Esophagus muscularis mucosa (tissue), 3 donors: ENCODE measurements at regions not wholly inside any gene's neighbourhood (a gene's known extent, or its start where the extent isn't known, plus 50 kb on each side); places are given as distances from the start of the nearest gene placed in this dataset.

ENCODE experiments used
- POLR2A ChIP-seq: fragments of 450-650 bp; IDR thresholded peaks from one replicate; pipeline ENCODE4 v1.6.1; 2017; ENCODE audit warnings: antibody characterized with exemption, moderate library complexity, mild to moderate bottlenecking, low read depth
- POLR2AphosphoS5 ChIP-seq, 2 donors: sonication (generic); formaldehyde crosslinking; IDR thresholded peaks; one replicate each; pipeline ENCODE4 v1.6.1; 2017; ENCODE audit warnings: antibody characterized with exemption in 2 of 2
- TF ChIP-seq, protein P1 (sequence below), 3 experiments: fragments of 200-600 bp in 2 of 3; fragments of 450-650 bp in 1 of 3; sonication (generic) in 2 of 3; IDR thresholded peaks; one replicate each; pipeline ENCODE4 v1.5.1; 2017 to 2019; ENCODE audit warnings: antibody characterized with exemption in 3 of 3, mild to moderate bottlenecking in 2 of 3, moderate library complexity in 1 of 3

DNA sequence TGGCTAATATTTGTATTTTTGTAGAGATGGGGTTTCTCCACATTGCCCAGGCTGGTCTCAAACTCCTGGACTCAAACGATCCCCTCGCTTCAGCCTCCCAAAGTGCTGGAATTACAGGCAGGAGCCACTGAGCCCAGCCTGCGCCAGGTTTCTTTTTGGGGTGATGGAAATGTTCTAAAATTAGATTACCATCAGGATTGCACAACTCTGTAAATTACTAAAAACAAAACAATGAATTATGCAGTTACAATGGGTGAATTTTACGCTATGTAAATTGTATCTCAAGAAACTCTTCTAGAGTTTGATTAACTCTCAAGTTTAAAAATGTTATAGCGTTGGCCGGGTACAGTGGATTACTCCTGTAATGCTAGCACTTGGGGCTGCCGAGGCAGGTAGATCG is 118.9 kb upstream of the TBL1X start:
- TF ChIP-seq, protein P1, sequence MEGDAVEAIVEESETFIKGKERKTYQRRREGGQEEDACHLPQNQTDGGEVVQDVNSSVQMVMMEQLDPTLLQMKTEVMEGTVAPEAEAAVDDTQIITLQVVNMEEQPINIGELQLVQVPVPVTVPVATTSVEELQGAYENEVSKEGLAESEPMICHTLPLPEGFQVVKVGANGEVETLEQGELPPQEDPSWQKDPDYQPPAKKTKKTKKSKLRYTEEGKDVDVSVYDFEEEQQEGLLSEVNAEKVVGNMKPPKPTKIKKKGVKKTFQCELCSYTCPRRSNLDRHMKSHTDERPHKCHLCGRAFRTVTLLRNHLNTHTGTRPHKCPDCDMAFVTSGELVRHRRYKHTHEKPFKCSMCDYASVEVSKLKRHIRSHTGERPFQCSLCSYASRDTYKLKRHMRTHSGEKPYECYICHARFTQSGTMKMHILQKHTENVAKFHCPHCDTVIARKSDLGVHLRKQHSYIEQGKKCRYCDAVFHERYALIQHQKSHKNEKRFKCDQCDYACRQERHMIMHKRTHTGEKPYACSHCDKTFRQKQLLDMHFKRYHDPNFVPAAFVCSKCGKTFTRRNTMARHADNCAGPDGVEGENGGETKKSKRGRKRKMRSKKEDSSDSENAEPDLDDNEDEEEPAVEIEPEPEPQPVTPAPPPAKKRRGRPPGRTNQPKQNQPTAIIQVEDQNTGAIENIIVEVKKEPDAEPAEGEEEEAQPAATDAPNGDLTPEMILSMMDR (IDR thresholded peaks at IDR 0.05) = no peak
- TF ChIP-seq POLR2AphosphoS5 (IDR thresholded peaks at IDR 0.05) (no peak), POLR2A (no peak)
